Activated B cell treated with CpG ODN at 0.5 μM for 24 hours (primary cell): ENCODE measurements at regions not wholly inside any gene's neighbourhood (a gene's known extent, or its start where the extent isn't known, plus 50 kb on each side); places are given as distances from the start of the nearest gene placed in this dataset.

Experiments used
- ATAC-seq: fragments of 200-7000 bp; cut with Tn5 transposase; one replicate; pipeline ENCODE4 v1.10.0; 2021; ENCODE audit warnings: low read depth, mild to moderate bottlenecking, moderate library complexity
- CTCF ChIA-PET: fragments of 350-600 bp; sonication (Branson Sonifier 250); formaldehyde crosslinking; loops from one replicate; lab custom pipeline; 2021; ENCODE audit warnings: antibody characterized with exemption; lab: Charles Lee
- POLR2A ChIA-PET: fragments of 350-600 bp; sonication (Branson Sonifier 250); formaldehyde crosslinking; loops from one replicate; lab custom pipeline; 2021; ENCODE audit warnings: antibody characterized with exemption; lab: Charles Lee
- DNase-seq: peaks from one replicate; pipeline ENCODE4 v3.0.0; 2022
- H3K27ac Mint-ChIP-seq: one replicate; pipeline ENCODE4 v1.8.0; 2020; ENCODE audit warnings: mixed read lengths
- H3K27me3 Mint-ChIP-seq: one replicate; pipeline ENCODE4 v1.8.0; 2021; ENCODE audit warnings: mixed read lengths
- H3K36me3 Mint-ChIP-seq: one replicate; pipeline ENCODE4 v1.8.0; 2021; ENCODE audit warnings: low read depth, mixed read lengths
- H3K4me1 Mint-ChIP-seq: one replicate; pipeline ENCODE4 v1.8.0; 2021; ENCODE audit warnings: mixed read lengths
- H3K4me3 Mint-ChIP-seq: one replicate; pipeline ENCODE4 v1.8.0; 2020; ENCODE audit warnings: mild to moderate bottlenecking, mixed read lengths
- H3K9me3 Mint-ChIP-seq: one replicate; pipeline ENCODE4 v1.8.0; 2020; ENCODE audit warnings: mixed read lengths
- intact Hi-C: fragments of 100-400 bp; cut with micrococcal nuclease; formaldehyde crosslinking; loops from one replicate; pipeline ENCODE4 v1.15.1; 2024
- TF ChIP-seq, protein P1 (sequence below): fragments of 200-600 bp; IDR thresholded peaks from one replicate; pipeline ENCODE4 v1.8.0; 2022; ENCODE audit warnings: antibody characterized with exemption, mild to moderate bottlenecking

DNA sequence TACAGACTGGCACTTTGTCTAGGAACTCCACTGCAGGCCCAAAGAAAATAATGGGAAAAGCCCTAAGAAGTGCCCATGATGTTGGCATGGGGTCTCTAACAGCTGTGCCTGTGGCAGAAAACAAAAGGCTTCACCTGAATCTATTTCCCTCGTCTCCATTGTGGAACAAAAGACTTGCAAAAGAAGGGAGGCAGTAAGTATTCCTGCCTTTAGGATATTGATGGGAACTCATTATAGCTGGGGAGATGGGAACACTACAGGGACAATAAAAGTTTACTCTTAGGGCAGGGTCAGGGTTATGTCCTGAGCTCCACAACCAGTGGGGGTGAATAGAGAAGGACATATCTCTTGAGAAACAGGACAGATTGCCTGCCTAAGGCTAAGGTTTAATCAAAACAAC, 930.6 kb upstream of the EPHA6 start:
- no peaks in the 10 kb centered on the region for H3K27me3 Mint-ChIP-seq
- ATAC-seq (no peak), DNase-seq (no peak)
- TF ChIP-seq, protein P1, sequence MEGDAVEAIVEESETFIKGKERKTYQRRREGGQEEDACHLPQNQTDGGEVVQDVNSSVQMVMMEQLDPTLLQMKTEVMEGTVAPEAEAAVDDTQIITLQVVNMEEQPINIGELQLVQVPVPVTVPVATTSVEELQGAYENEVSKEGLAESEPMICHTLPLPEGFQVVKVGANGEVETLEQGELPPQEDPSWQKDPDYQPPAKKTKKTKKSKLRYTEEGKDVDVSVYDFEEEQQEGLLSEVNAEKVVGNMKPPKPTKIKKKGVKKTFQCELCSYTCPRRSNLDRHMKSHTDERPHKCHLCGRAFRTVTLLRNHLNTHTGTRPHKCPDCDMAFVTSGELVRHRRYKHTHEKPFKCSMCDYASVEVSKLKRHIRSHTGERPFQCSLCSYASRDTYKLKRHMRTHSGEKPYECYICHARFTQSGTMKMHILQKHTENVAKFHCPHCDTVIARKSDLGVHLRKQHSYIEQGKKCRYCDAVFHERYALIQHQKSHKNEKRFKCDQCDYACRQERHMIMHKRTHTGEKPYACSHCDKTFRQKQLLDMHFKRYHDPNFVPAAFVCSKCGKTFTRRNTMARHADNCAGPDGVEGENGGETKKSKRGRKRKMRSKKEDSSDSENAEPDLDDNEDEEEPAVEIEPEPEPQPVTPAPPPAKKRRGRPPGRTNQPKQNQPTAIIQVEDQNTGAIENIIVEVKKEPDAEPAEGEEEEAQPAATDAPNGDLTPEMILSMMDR = no peak
- H3K4me3 Mint-ChIP-seq = no peak overlapping the region
- no peak overlapping the region for H3K27ac Mint-ChIP-seq
- H3K36me3 Mint-ChIP-seq = no peaks in the 10 kb centered on the region
- ChIA-PET CTCF (no interaction called here), POLR2A (no interaction called here)
- intact Hi-C loops = no loop called here
- H3K4me1 Mint-ChIP-seq = no peaks in the 10 kb centered on the region
- H3K9me3 Mint-ChIP-seq = no peaks in the 10 kb centered on the region

GRCh38 chr3:95886616-95887015, 927.8 kb upstream of the EPHA6 start:
- intact Hi-C loops = no loop called here
- Mint-ChIP-seq H3K27ac (no peak overlapping the region), H3K4me3 (no peak overlapping the region), H3K27me3 (no peaks in the 10 kb centered on the region), H3K4me1 (no peaks in the 10 kb centered on the region), H3K9me3 (peaks cover 2% of the 10 kb centered on the region), H3K36me3 (no peaks in the 10 kb centered on the region)
- TF ChIP-seq, protein P1 = no peak
- ChIA-PET POLR2A (no interaction called here), CTCF (no interaction called here)
- no peak for ATAC-seq
- DNase-seq = no peak

- ATAC-seq (no peak), DNase-seq (no peak)
- Mint-ChIP-seq H3K36me3 (no peaks in the 10 kb centered on the region), H3K27me3 (no peaks in the 10 kb centered on the region), H3K9me3 (peaks cover 2% of the 10 kb centered on the region), H3K4me1 (no peaks in the 10 kb centered on the region), H3K4me3 (no peak overlapping the region), H3K27ac (no peak overlapping the region)
- TF ChIP-seq, protein P1 = no peak
- intact Hi-C loops = no loop called here
- ChIA-PET CTCF (no interaction called here), POLR2A (no interaction called here)
Measured at GRCh38 chr3:95887114-95887513, 927.3 kb upstream of the EPHA6 start.

DNA sequence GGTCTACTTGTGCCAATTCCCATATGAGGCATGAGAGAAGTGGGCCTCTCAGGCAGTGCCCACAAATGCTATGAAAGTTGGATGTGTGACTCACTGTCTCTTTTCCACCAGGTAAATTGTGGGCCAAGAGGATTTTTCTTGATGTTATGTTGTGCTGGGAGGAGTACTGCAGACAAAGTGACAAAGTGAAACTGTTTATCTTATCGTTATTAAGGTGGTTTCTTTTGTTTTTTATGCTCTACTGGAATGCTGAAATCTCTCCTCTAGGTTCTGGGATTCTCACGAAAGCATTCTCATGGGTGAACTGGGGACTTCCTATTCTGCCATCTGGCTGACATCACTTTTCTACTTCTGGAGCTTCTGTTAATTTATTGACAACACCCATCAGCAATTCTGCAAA, 919.6 kb upstream of the EPHA6 start:
- DNase-seq (no peak), ATAC-seq (no peak)
- ChIA-PET POLR2A (no interaction called here), CTCF (no interaction called here)
- TF ChIP-seq, protein P1 = no peak
- peaks cover 15% of the 10 kb centered on the region for H3K9me3 Mint-ChIP-seq
- H3K36me3 Mint-ChIP-seq = no peaks in the 10 kb centered on the region
- H3K27me3 Mint-ChIP-seq = no peaks in the 10 kb centered on the region
- H3K4me1 Mint-ChIP-seq = no peaks in the 10 kb centered on the region
- H3K4me3 Mint-ChIP-seq = no peak overlapping the region
- intact Hi-C loops = no loop called here
- no peak overlapping the region for H3K27ac Mint-ChIP-seq

DNA sequence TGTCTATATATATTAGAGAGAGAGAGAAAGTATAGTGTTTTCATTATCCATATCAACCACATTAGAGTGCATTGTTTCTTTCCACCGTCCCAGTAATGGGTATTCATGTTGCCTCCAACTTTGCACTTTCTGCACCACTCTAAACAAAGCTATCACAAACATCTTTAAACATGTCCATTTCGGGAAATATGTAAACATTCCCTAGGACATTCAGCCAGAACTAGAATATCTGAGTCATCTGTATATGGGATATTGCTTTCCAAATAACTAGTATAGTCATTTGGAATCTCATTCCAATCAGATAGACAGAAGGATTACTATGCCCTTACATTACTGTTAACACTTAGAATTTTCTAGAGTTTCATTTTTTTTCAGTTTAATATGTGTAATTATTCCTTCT, 914.9 kb upstream of the EPHA6 start:
- H3K36me3 Mint-ChIP-seq = no peaks in the 10 kb centered on the region
- H3K4me3 Mint-ChIP-seq = no peak overlapping the region
- ChIA-PET POLR2A (no interaction called here), CTCF (no interaction called here)
- H3K27me3 Mint-ChIP-seq = no peaks in the 10 kb centered on the region
- DNase-seq (no peak), ATAC-seq (no peak)
- H3K9me3 Mint-ChIP-seq = peaks cover 7% of the 10 kb centered on the region
- H3K4me1 Mint-ChIP-seq = no peaks in the 10 kb centered on the region
- intact Hi-C loops = no loop called here
- H3K27ac Mint-ChIP-seq = no peak overlapping the region
- TF ChIP-seq, protein P1 = no peak
